Fibroblast of villous mesenchyme (primary cell): ENCODE measurements at regions not wholly inside any gene's neighbourhood (a gene's known extent, or its start where the extent isn't known, plus 50 kb on each side); places are given as distances from the start of the nearest gene placed in this dataset.

ENCODE experiments used
- DNase-seq: peaks from one replicate; pipeline ENCODE4 v3.0.0-alpha.2; 2010; ENCODE audit warnings: low read depth
- H3K4me3 ChIP-seq: 2 replicates; pipeline ENCODE4 v1.5.1; 2011; ENCODE audit warnings: low read depth, mild to moderate bottlenecking, low read length
- CTCF ChIP-seq: IDR thresholded peaks from 2 replicates; pipeline ENCODE4 v1.5.1; 2012; ENCODE audit warnings: low read depth, mild to moderate bottlenecking, low read length; ENCODE audit not compliant: insufficient read depth

GRCh38 chr16:16881814-16882213 lies 502.9 kb downstream of the NPIPA7 start:
- no peak for DNase-seq
- no peak for TF ChIP-seq CTCF
- no peak overlapping the region for H3K4me3 ChIP-seq

- no peak overlapping the region for H3K4me3 ChIP-seq
- TF ChIP-seq CTCF: no peak
- DNase-seq: no peak
Observed at GRCh38 chr16:16882766-16883165, 503.8 kb downstream of the NPIPA7 start.

- no peak for DNase-seq
- no peak overlapping the region for H3K4me3 ChIP-seq
- TF ChIP-seq CTCF: no peak
Observed at GRCh38 chr16:16884451-16884850, 505.5 kb downstream of the NPIPA7 start.

- no peak for DNase-seq
- TF ChIP-seq CTCF: no peak
- no peak overlapping the region for H3K4me3 ChIP-seq
Observed at GRCh38 chr16:16887193-16887592, 508.3 kb downstream of the NPIPA7 start.

GRCh38 chr16:16890964-16891363 lies 512.0 kb downstream of the NPIPA7 start:
- no peak for TF ChIP-seq CTCF
- no peak overlapping the region for H3K4me3 ChIP-seq

GRCh38 chr16:16904601-16905000 lies 525.7 kb downstream of the NPIPA7 start:
- no peak overlapping the region for H3K4me3 ChIP-seq
- DNase-seq: no peak
- TF ChIP-seq CTCF: no peak

More at GRCh38 chr16:16890964-16891363, 512.0 kb downstream of the NPIPA7 start:
- DNase-seq: no peak

- TF ChIP-seq CTCF: no peak
- H3K4me3 ChIP-seq: no peak overlapping the region
- no peak for DNase-seq
Observed at GRCh38 chr16:16905850-16906249, 526.9 kb downstream of the NPIPA7 start.
